Right lobe of liver (tissue), 4 donors: ENCODE measurements at regions not wholly inside any gene's neighbourhood (a gene's known extent, or its start where the extent isn't known, plus 50 kb on each side); places are given as distances from the start of the nearest gene placed in this dataset.

Source experiments
- CTCF ChIP-seq, 4 donors: fragments of 200-600 bp in 3 of 4; fragments of 450-650 bp in 1 of 4; IDR thresholded peaks; one replicate each; pipeline versions ENCODE4 v1.5.1 to v1.8.0; 2016 to 2022; ENCODE audit warnings: antibody characterized with exemption in 4 of 4, mild to moderate bottlenecking in 2 of 4
- POLR2A ChIP-seq: fragments of 450-650 bp; IDR thresholded peaks from one replicate; pipeline ENCODE4 v1.6.1; 2017; ENCODE audit warnings: antibody characterized with exemption, mild to moderate bottlenecking
- donor health status: DM: no; HTN: no; CAD: no.
- donor health status: DM: no; HTN: no; CAD: no.
- donor health status: DM: no; HTN: yes; CAD: no.

GRCh38 chr10:131830446-131831130 lies 70.2 kb upstream of the PPP2R2D start:
- TF ChIP-seq CTCF (IDR thresholded peaks at IDR 0.05) (no peak), POLR2A (no peak)
